H1 (cell line): ENCODE measurements at regions not wholly inside any gene's neighbourhood (a gene's known extent, or its start where the extent isn't known, plus 50 kb on each side); places are given as distances from the start of the nearest gene placed in this dataset.

ENCODE experiments used
- FOSL1 ChIP-seq: IDR thresholded peaks from 2 replicates; pipeline ENCODE4 v1.6.1; 2011; ENCODE audit warnings: mild to moderate bottlenecking, low read depth, low read length, moderate library complexity; ENCODE audit not compliant: insufficient read depth
- SP4 ChIP-seq: IDR thresholded peaks from 2 replicates; pipeline ENCODE4 v1.6.1; 2012; ENCODE audit warnings: low read length, inconsistent platforms
- TAF1 ChIP-seq: IDR thresholded peaks from 2 replicates; pipeline ENCODE4 v1.6.1; 2011; ENCODE audit warnings: mild to moderate bottlenecking, low read depth, low read length

DNA sequence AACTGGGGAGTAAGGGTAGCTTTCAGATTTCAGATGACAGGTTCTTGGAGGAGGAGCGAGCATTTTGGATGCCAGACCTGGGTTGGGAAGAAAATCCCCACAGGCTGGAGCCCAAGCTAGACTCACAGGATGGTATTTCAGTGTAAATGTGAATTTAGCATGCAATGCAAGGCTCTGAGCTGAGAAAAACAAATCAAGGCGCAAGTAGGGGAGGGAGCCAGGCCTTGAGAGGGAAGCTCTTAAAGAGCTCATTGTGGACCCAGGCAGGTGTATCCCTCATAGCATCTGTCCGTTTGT lies 386.1 kb downstream of the MATN1 start (continued):
- TF ChIP-seq SP4 (no peak), FOSL1 (no peak), TAF1 (no peak)
- TF ChIP-seq, all 59 proteins: peak for 0
